HG02610 (cell line): ENCODE measurements at regions not wholly inside any gene's neighbourhood (a gene's known extent, or its start where the extent isn't known, plus 50 kb on each side); places are given as distances from the start of the nearest gene placed in this dataset.
"Not testable (repeated sequence)": the region's sequence is repeated elsewhere in the genome, so short reads cannot be mapped to it uniquely, and the experiment has no call there.

Source experiments
- ATAC-seq: cut with Tn5 transposase; IDR thresholded peaks from one replicate; pipeline ENCODE4 v1.9.1; 2021; ENCODE audit warnings: mild to moderate bottlenecking, moderate library complexity; ENCODE audit not compliant: unreplicated experiment

- no peak for ATAC-seq
Measured at GRCh38 chr1:194776657-194777056, 1590.2 kb upstream of the B3GALT2 start.

- ATAC-seq: no peak
Measured at GRCh38 chr1:194774535-194774934, 1588.1 kb upstream of the B3GALT2 start.

- ATAC-seq: no peak
Measured at GRCh38 chr1:194755241-194755994, 1569.0 kb upstream of the B3GALT2 start.

- ATAC-seq: not testable (repeated sequence)
Measured at GRCh38 chr1:194738843-194739242, 1552.4 kb upstream of the B3GALT2 start.

DNA sequence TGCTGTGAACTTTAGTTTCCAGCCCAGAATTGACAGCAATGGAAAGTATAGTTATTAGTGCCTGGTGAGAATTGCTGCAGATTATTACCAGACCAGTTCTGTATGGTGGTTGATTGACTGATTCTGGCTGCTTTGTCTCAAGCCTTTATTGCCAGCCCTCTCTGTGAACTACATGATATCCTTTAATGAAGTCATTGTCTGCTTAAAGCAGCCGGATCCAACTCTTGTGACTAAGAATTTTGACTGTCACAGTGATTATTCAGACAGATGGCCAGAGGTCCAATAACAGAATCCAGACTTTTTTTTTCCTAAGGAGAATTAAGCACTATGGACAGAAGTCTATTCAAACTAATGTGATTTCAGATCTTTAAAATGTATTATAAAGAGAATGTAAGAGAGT, 1548.6 kb upstream of the B3GALT2 start:
- ATAC-seq: no peak

DNA sequence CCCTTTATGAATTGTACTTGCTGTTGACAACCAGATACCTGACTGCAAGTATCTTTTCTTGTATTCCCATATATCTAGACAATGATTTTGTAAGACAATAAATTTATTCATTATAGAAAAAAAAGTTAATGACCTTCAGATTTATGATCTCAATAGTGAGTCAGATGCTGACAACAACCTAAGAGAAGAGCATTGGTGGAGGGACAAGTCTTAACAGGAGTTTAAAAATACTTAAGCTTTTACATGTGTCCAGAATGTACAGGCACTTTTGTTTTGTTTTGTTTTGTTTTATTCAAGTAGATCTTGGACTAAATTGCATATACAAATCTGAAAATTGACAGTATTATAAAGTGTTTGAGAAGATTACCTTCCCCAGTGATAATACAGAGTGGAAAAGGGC, 1544.6 kb upstream of the B3GALT2 start:
- no peak for ATAC-seq

DNA sequence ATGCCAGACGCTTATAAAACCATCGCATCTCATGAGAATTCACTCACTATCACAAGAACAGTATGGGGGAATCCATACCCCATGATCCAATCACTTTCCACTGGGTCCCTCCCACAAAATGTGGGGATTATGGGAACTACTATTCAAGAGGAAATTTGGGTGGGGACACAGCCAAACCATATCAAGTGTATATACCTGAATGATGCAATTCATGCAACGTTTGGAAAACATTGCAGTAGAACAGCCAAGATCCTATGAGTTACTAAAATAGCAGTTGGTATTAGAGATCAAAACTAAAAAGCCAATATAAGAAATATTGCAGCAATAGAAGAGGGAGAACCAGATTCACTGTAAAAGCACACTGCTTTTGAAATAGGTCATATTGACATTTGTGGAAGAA, 1543.9 kb upstream of the B3GALT2 start:
- ATAC-seq: no peak

DNA sequence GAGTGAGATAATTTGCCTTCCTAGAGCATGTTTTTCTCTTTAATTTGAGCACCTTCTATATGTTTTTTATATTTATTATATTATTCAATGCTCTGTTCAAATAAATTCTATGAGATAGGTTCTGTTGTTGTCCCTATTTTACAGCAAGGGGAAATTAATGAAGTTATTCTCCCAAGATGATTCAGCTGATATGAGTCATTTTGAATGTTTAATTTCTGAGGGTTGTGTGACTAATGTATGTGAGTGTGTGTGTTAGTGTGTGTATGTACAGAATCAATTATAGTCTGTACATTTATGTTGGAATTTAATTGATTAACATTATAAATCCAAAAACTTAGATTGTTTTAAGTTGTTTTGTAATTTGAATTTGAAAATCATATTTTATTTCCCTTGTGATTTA, 1536.7 kb upstream of the B3GALT2 start:
- no peak for ATAC-seq

DNA sequence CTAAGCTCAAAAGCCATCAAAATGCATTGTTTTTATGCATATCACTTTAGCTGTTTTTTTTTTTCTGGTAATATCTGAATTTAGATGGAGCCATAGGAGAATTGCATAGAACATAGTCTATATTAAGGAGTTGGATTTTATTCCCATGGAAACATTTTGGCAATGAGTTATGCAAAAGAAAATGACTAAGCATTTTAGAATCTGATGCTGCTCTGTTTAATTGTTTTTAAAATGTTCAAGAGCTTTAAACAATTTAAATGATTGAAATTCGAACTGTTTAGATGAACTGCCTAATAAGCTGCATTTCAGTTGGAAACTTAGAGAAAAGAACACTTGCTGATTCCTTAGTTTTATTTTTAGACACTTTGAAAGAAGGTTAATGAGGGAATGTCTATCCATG, 1531.5 kb upstream of the B3GALT2 start:
- ATAC-seq: no peak

- no peak for ATAC-seq
Measured at GRCh38 chr1:194717334-194717733, 1530.9 kb upstream of the B3GALT2 start.

DNA sequence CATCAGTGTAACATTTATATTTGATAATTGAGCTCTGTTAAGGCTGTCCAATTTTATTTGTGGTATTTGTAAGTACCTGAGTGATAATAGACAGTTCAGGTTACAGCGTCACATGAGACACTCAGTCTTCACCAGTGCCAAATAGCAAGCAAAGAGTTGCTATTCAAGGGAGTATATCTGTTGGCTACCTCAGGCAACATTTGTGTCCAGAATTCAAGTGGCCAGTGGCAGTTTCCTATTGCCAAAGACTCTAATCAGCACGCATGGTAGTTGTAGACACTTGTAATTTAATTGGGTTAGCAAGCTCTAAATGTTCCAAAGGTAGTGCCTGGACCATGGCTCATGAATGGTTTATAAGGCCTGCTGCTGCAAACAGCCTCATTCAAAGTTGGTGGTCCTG, 1524.3 kb upstream of the B3GALT2 start:
- ATAC-seq: no peak

GRCh38 chr1:194709439-194709838, 1523.0 kb upstream of the B3GALT2 start:
- ATAC-seq: no peak

DNA sequence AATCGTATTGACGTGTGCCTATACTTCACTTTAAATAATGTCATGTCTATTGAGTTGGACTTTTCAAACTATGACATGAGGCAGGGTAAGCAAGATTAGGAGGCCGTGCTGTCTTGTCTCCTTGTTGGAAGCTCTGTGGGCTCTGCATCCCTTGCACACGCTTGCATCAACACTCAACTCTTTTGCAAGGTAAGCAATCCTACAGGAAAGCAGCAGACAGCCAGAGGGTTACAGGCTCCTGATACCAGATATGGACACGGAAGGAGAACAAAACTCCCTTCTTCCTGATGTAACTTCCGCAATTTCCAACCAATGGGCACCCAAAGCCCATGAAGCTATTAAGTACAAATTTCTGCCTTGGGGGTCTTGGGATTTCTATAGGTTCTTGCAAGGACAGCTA, 1520.7 kb upstream of the B3GALT2 start:
- ATAC-seq: no peak

- ATAC-seq: no peak
Measured at GRCh38 chr1:194705123-194705854, 1518.9 kb upstream of the B3GALT2 start.

- no peak for ATAC-seq
Measured at GRCh38 chr1:194698908-194699318, 1512.5 kb upstream of the B3GALT2 start.

DNA sequence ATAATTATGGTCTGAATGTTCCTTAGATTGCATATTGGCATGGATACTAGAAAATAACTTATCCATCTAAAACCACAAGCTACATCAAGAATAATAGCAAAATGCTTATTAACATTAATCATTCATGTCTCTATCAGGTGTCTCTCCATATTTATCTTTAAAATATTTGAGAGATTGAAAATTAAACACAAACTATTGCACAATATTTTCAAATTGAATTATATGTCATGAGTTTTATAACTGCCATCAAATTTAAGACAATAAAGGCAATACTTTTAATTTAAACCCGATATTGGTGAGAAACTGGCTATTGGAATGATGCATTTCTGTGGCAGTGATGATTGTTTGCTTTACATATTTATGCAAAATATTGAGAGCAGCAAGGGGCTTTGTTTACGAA, 1506.8 kb upstream of the B3GALT2 start:
- no peak for ATAC-seq

DNA sequence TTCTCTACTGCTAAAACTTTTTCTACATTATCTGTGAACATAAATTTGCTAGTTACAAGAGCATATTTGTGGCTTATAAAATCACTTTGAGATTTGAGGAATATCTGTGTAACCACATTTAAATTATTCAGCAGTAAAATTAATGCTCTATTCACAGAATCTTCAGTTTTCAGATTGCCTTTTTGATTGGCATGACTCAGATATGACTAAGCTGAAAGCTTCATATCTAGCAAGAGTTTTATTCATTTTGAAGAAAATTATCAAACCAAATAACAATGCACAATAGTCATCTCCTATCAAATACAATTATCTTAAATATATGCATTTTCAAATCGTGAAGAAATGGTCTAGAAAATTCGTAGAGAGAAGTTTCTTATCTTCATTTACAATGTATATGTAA, 1498.2 kb upstream of the B3GALT2 start:
- ATAC-seq: no peak

GRCh38 chr1:194658090-194658439, 1471.7 kb upstream of the B3GALT2 start:
- peak; percentile 66 for ATAC-seq

DNA sequence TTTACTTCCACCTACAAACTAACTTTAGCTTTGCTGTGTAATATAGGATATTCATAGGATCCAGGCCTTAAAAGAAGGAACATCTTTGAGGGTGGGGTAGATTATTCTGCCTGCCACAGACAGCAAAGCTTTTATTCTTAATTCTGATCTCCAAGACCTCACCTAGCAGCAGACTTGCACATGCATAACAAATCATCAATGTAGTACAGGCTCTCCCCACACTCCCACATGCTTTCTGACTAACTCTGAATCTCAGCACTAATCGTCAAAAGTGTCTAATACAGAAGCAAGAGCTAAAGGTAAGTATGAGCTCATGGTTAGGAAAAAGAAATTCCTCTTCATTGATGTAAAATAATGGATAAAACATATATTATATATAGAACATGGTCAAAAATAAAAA, 1468.5 kb upstream of the B3GALT2 start:
- ATAC-seq: no peak

DNA sequence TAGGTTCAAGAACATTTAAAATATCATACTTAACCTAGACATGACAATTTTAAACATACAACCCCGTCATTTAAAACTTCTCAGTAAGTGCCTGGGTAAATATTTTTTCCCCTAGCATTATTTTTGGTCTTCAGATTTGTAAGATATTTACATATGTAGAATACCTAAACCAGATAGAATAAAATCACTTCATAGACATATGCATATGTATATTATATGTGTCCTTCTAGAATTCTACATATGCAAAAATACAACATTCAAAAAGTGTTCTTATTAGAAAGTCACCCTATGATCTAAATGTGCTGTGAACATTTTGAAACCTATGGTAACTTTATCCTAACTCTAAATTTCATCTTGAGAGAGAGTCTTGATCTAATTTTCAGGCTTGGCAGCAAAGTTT, 1467.0 kb upstream of the B3GALT2 start:
- no peak for ATAC-seq

- no peak for ATAC-seq
Measured at GRCh38 chr1:194647118-194647517, 1460.7 kb upstream of the B3GALT2 start.

DNA sequence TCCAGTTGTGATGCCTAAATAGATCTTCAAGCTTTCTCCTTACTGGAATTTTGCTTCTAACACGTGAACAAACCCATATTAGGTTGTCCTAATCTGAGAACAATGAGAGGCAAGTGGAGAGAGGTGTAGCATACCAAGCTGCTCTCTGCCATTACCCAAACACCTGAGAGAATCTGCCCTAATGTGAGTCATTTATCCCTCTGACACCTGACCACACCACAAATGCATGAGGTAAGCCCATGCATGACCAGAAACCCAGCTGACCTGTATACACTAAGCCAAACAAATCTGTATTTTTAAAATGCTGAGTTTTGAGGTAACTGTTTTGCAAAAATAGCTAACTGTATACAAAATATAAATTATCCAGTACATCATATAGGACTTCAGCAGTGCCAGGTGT, 1458.1 kb upstream of the B3GALT2 start:
- ATAC-seq: no peak

DNA sequence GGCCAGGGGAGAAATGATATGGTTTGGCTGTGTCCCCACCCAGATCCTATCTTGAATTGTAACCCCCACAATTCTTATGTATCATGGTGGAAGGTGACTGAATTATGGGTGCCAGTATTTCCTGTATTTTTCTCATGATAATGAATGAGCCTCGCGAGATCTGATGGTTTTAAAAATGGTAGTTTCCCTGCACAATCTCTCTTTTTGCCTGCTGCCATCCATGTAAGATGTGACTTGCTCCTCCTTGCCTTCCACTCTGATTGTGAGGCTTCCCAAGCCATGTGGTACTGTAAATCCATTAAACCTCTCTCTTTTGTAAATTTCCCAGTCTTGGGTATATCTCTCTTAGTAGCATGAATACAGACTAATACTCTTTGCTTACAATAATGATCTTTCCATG, 1453.9 kb upstream of the B3GALT2 start:
- ATAC-seq: no peak
